Upper lobe of left lung (tissue), 4 donors: ENCODE measurements at regions not wholly inside any gene's neighbourhood (a gene's known extent, or its start where the extent isn't known, plus 50 kb on each side); places are given as distances from the start of the nearest gene placed in this dataset.

Experiments
- EP300 ChIP-seq, 4 donors: sonication (generic); formaldehyde crosslinking; IDR thresholded peaks; one replicate each; pipeline ENCODE4 v1.5.1; 2017; ENCODE audit warnings: antibody characterized with exemption in 4 of 4, control low read depth in 2 of 4
- POLR2A ChIP-seq, 4 donors: fragments of 450-650 bp; IDR thresholded peaks; one replicate each; pipeline ENCODE4 v1.5.1; 2016 to 2017; ENCODE audit warnings: antibody characterized with exemption in 4 of 4, mild to moderate bottlenecking in 2 of 4
- POLR2AphosphoS5 ChIP-seq, 2 donors: sonication (generic); formaldehyde crosslinking; IDR thresholded peaks; one replicate each; pipeline ENCODE4 v1.5.1; 2017; ENCODE audit warnings: antibody characterized with exemption in 2 of 2
- TF ChIP-seq, protein P1 (sequence below), 6 experiments: fragments of 450-650 bp in 4 of 6; fragments of 200-600 bp in 2 of 6; sonication (generic) in 2 of 6; IDR thresholded peaks; one replicate each; pipeline ENCODE4 v1.5.1; 2016 to 2019; ENCODE audit warnings: antibody characterized with exemption in 6 of 6

DNA sequence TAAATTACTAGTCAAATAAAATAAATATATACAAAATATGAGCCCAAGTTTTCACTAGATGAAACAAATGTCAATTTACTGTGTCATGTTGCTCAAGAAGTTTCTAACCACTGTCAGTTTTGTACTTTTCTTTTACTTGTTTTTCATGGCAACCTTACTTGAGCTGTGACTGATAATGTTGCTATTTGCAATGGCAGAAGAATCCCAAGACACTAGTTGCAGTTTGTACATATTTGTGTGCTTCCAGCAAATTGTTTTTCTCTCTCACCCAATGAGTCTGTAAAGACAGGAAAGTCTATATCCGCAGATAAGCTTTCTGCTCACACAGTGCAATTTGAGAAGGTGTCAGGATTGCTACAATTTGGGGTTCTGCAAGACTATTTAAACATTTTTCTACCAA, 338.6 kb upstream of the PCSK5 start:
- TF ChIP-seq, protein P1, sequence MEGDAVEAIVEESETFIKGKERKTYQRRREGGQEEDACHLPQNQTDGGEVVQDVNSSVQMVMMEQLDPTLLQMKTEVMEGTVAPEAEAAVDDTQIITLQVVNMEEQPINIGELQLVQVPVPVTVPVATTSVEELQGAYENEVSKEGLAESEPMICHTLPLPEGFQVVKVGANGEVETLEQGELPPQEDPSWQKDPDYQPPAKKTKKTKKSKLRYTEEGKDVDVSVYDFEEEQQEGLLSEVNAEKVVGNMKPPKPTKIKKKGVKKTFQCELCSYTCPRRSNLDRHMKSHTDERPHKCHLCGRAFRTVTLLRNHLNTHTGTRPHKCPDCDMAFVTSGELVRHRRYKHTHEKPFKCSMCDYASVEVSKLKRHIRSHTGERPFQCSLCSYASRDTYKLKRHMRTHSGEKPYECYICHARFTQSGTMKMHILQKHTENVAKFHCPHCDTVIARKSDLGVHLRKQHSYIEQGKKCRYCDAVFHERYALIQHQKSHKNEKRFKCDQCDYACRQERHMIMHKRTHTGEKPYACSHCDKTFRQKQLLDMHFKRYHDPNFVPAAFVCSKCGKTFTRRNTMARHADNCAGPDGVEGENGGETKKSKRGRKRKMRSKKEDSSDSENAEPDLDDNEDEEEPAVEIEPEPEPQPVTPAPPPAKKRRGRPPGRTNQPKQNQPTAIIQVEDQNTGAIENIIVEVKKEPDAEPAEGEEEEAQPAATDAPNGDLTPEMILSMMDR (IDR thresholded peaks at IDR 0.05), result no peak
- TF ChIP-seq EP300 (IDR thresholded peaks at IDR 0.05) (no peak), POLR2AphosphoS5 (IDR thresholded peaks at IDR 0.05) (no peak), POLR2A (IDR thresholded peaks at IDR 0.05) (no peak)
